ENCODE measurements at regions not wholly inside any gene's neighbourhood (a gene's known extent, or its start where the extent isn't known, plus 50 kb on each side); places are given as distances from the start of the nearest gene placed in this dataset.

GRCh38 chr3:82000773-82001172 lies 239.3 kb upstream of the GBE1 start:
- CTCF ChIA-PET = no interaction called here
- 43% methylated on average over 1 of the region's 1 CpG for WGBS (ENCODE audit: missing lambda C conversion rate)
- ATAC-seq = no peak

GRCh38 chr3:82000350-82000749 lies 238.9 kb upstream of the GBE1 start:
- H3K4me3 ChIP-seq = no peak overlapping the region
- H3K9me3 ChIP-seq = no peaks in the 10 kb centered on the region
- ChIA-PET POLR2A (no interaction called here), CTCF (no interaction called here)
- H3K4me1 ChIP-seq = no peaks in the 10 kb centered on the region
- no peak overlapping the region for H3K4me2 ChIP-seq
- ATAC-seq (no peak), DNase-seq (ENCODE audit: low read depth in 1 of 2, low spot score in 1 of 2) (no peak), FAIRE-seq (no peak)
- TF ChIP-seq JUN (IDR thresholded peaks at IDR 0.05) = no peak
- TF ChIP-seq MAZ (IDR thresholded peaks at IDR 0.05; ENCODE audit: borderline replicate concordance, low read depth, low read length) = no peak
- no peak for TF ChIP-seq POLR2A (IDR thresholded peaks at IDR 0.05; ENCODE audit: low read length)
- H3K27ac ChIP-seq = no peak overlapping the region
- WGBS (ENCODE audit: missing lambda C conversion rate) = 74% methylated on average over 1 of the region's 1 CpG

More at GRCh38 chr3:82000773-82001172, 239.3 kb upstream of the GBE1 start:
- FAIRE-seq = no peak
- no peak overlapping the region for H3K4me2 ChIP-seq
- H3K27ac ChIP-seq = no peak overlapping the region
- no peaks in the 10 kb centered on the region for H3K4me1 ChIP-seq
- POLR2A ChIA-PET = no interaction called here
- no peaks in the 10 kb centered on the region for H3K9me3 ChIP-seq
- no peak for TF ChIP-seq POLR2A (IDR thresholded peaks at IDR 0.05; ENCODE audit: low read length)
- TF ChIP-seq MAFK (IDR thresholded peaks at IDR 0.05; ENCODE audit: partially characterized antibody) = no peak
- TF ChIP-seq NPAS2 (CRISPR knock-in tag; IDR thresholded peaks at IDR 0.05; ENCODE audit: borderline replicate concordance) = no peak
- no peak for TF ChIP-seq RFX5 (IDR thresholded peaks at IDR 0.05)
- TF ChIP-seq HOXB13 (CRISPR knock-in tag; IDR thresholded peaks at IDR 0.05; ENCODE audit: low read depth) = no peak
- TF ChIP-seq CBX8 (IDR thresholded peaks at IDR 0.05) = no peak
- TF ChIP-seq HMGXB4 (CRISPR knock-in tag; IDR thresholded peaks at IDR 0.05; ENCODE audit: borderline replicate concordance) = no peak
- TF ChIP-seq MYC (IDR thresholded peaks at IDR 0.05; ENCODE audit: borderline replicate concordance, low read length) = no peak
- TF ChIP-seq CHD2 (IDR thresholded peaks at IDR 0.05; ENCODE audit: low read length, partially characterized antibody) = no peak
- no peak for TF ChIP-seq FOSB (CRISPR knock-in tag; IDR thresholded peaks at IDR 0.05)
- no peak for TF ChIP-seq ELK1 (IDR thresholded peaks at IDR 0.05; ENCODE audit: low read depth, low read length)
- TF ChIP-seq JUN (IDR thresholded peaks at IDR 0.05) = no peak
- no peak for TF ChIP-seq KDM1A (IDR thresholded peaks at IDR 0.05; ENCODE audit: low read depth)
- no peak for TF ChIP-seq CHD4 (IDR thresholded peaks at IDR 0.05; ENCODE audit: borderline replicate concordance)
- TF ChIP-seq HOXB5 (CRISPR knock-in tag; IDR thresholded peaks at IDR 0.05) = no peak
- no peak for TF ChIP-seq ATOH8 (CRISPR knock-in tag; IDR thresholded peaks at IDR 0.05; ENCODE audit: low read depth)
- DNase-seq (ENCODE audit: low read depth in 1 of 2, low spot score in 1 of 2) = no peak
- no peak overlapping the region for H3K4me3 ChIP-seq

GRCh38 chr3:81998907-81999306 lies 237.5 kb upstream of the GBE1 start:
- TF ChIP-seq KDM5A (IDR thresholded peaks at IDR 0.05) (no peak), SREBF2 (IDR thresholded peaks at IDR 0.05) (no peak), JUN (IDR thresholded peaks at IDR 0.05) (no peak), HOXB13 (CRISPR knock-in tag; IDR thresholded peaks at IDR 0.05; ENCODE audit: low read depth) (no peak), CEBPB (IDR thresholded peaks at IDR 0.05) (no peak), KDM1A (IDR thresholded peaks at IDR 0.05; ENCODE audit: low read depth) (no peak), FOSB (CRISPR knock-in tag; IDR thresholded peaks at IDR 0.05) (no peak), RNF2 (IDR thresholded peaks at IDR 0.05; ENCODE audit: borderline replicate concordance, low read depth) (no peak), FOXS1 (CRISPR knock-in tag; IDR thresholded peaks at IDR 0.05) (no peak), ESRRA (IDR thresholded peaks at IDR 0.05; ENCODE audit: borderline replicate concordance, low read length) (no peak), ATOH8 (CRISPR knock-in tag; IDR thresholded peaks at IDR 0.05; ENCODE audit: low read depth) (no peak)
- ATAC-seq = no peak
- ChIA-PET CTCF (no interaction called here), POLR2A (no interaction called here)
- Histone ChIP-seq H3K4me2 (no peak overlapping the region), H3K9me3 (no peaks in the 10 kb centered on the region), H3K4me3 (no peak overlapping the region), H3K27ac (no peak overlapping the region), H3K4me1 (no peaks in the 10 kb centered on the region)
- FAIRE-seq = no peak
- WGBS (ENCODE audit: missing lambda C conversion rate) = 35% methylated on average over 3 of the region's 3 CpGs
- DNase-seq (ENCODE audit: low read depth in 1 of 2, low spot score in 1 of 2) = no peak
